ENCODE measurements at regions not wholly inside any gene's neighbourhood (a gene's known extent, or its start where the extent isn't known, plus 50 kb on each side); places are given as distances from the start of the nearest gene placed in this dataset.

DNA sequence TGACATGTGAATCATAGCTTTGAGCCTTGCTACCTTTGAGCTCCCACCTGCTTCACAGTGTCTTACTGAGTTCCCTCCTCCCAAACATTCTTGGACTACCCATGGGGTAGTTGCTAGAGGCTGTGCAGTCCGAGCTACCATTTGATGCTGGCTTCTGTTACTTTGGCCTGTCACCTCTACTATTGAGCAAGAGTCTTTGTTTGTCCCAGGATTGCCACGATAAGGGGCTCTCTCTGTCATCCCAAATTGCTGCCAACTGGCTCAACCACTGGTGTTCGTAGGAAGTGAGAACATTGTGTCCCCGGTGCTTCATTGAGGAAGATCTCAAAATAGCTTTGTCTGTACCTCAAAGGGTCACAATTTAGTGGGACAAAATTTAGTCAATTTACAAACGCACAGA, 59.1 kb upstream of the PAX8 start:
- Histone ChIP-seq H2BK15ac (ENCODE audit: low read length) (no peak overlapping the region), H3K18ac (ENCODE audit: extremely low read depth, low read length) (no peak overlapping the region), H3K14ac (ENCODE audit: insufficient read length) (no peak overlapping the region), H3K56ac (replicated peaks; ENCODE audit: insufficient read length, low read depth, low read length) (no peak overlapping the region), H4K20me1 (replicated peaks in 1 of 2; ENCODE audit: control insufficient read depth in 1 of 2, insufficient read depth in 2 of 2, low read length in 2 of 2) (no peaks in the 10 kb centered on the region), H3K4ac (replicated peaks; ENCODE audit: insufficient read length, low read depth, low read length) (no peak overlapping the region), H3K36me3 (ENCODE audit: control insufficient read depth in 2 of 4, insufficient read depth in 4 of 4, low read length in 3 of 4) (no peaks in the 10 kb centered on the region), H3K4me3 (ENCODE audit: extremely low read depth in 1 of 4, insufficient read depth in 2 of 4, low read depth in 3 of 4, low read length in 4 of 4) (no peak overlapping the region), H2BK12ac (ENCODE audit: low read depth, low read length) (no peak overlapping the region), H2BK5ac (ENCODE audit: low read depth, low read length) (no peak overlapping the region), H3K79me2 (ENCODE audit: control insufficient read depth in 1 of 2, insufficient read depth in 2 of 2, low read length in 2 of 2) (no peaks in the 10 kb centered on the region), H2AFZ (ENCODE audit: low read length) (no peak overlapping the region), H4K8ac (ENCODE audit: extremely low read depth, insufficient read depth, low read length) (no peak overlapping the region), H3K23ac (ENCODE audit: insufficient read length) (no peak overlapping the region), H3K9me3 (ENCODE audit: insufficient read depth in 2 of 2, low read depth in 1 of 2, low read length in 1 of 2) (no peaks in the 10 kb centered on the region), H4K91ac (replicated peaks; ENCODE audit: insufficient read length, low read length) (no peak overlapping the region), H3K27me3 (replicated peaks in 1 of 4; ENCODE audit: control insufficient read depth in 3 of 4, extremely low read depth in 1 of 4, insufficient read depth in 3 of 4, low read length in 3 of 4) (no peaks in the 10 kb centered on the region), H3K4me1 (replicated peaks in 1 of 4; ENCODE audit: control insufficient read depth in 3 of 4, insufficient read depth in 4 of 4, low read length in 3 of 4) (peaks cover 0 to 4% (median 1%) of the 10 kb centered on the region in 4 experiments; a peak in 2 of 7 replicates), H3K4me2 (ENCODE audit: insufficient read depth in 1 of 2, low read depth in 2 of 2, low read length in 2 of 2) (no peak overlapping the region), H2AK5ac (ENCODE audit: low read depth, low read length) (no peak overlapping the region), H2BK120ac (replicated peaks; ENCODE audit: low read depth, low read length) (no peak overlapping the region), H3K27ac (ENCODE audit: low read depth, low read length) (no peak overlapping the region), H4K5ac (ENCODE audit: insufficient read length, low read depth, low read length) (no peak overlapping the region), H2BK20ac (ENCODE audit: low read length) (no peak overlapping the region), H3K79me1 (ENCODE audit: low read depth, low read length) (no peaks in the 10 kb centered on the region), H3K9ac (replicated peaks in 1 of 4; ENCODE audit: extremely low read depth in 1 of 4, low read depth in 3 of 4, low read length in 3 of 4) (no peak overlapping the region), H3K23me2 (ENCODE audit: low read depth, low read length) (no peaks in the 10 kb centered on the region)
- ChIA-PET CTCF (ENCODE audit: partially characterized antibody) (interaction anchor here (1.5 to 1.7 kb wide), 2 partner anchors 9 to 89 kb away, joined by 3 to 4 read pairs; no protein-coding TSS in a partner anchor), POLR2A (ENCODE audit: partially characterized antibody) (interaction anchor here (0.9 kb wide), 1 partner anchor 84 kb away, joined by 3 read pairs; no protein-coding TSS in a partner anchor)
- DNase-seq (ENCODE audit: low read depth in 1 of 2, low spot score in 2 of 2) = no peak
- 88% methylated on average over 5 of the region's 5 CpGs; no CpG with 5 or more reads in 1 of the 2 experiments for WGBS, 2 experiments (ENCODE audit: extremely low coverage in 1 of 2, insufficient coverage in 1 of 2, insufficient read length in 1 of 2, insufficient replicate concordance in 2 of 2, low coverage in 1 of 2, low lambda C conversion rate in 2 of 2, missing lambda C conversion rate in 1 of 2)
- no peak for FAIRE-seq
- TF ChIP-seq RFX5 (IDR thresholded peaks at IDR 0.05; ENCODE audit: borderline replicate concordance, low read depth, low read length) = no peak
- no peak for TF ChIP-seq TEAD4 (IDR thresholded peaks at IDR 0.05; ENCODE audit: low read depth, low read length)
- TF ChIP-seq, protein P1, sequence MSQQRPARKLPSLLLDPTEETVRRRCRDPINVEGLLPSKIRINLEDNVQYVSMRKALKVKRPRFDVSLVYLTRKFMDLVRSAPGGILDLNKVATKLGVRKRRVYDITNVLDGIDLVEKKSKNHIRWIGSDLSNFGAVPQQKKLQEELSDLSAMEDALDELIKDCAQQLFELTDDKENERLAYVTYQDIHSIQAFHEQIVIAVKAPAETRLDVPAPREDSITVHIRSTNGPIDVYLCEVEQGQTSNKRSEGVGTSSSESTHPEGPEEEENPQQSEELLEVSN (IDR thresholded peaks at IDR 0.05) = no peak
- no peak for TF ChIP-seq BCL11A (IDR thresholded peaks at IDR 0.05; ENCODE audit: low read depth in 2 of 2, low read length in 2 of 2)
- TF ChIP-seq SIX5 (IDR thresholded peaks at IDR 0.05; ENCODE audit: low read depth, low read length) = no peak
